Thyroid gland (tissue), 4 donors: ENCODE measurements at regions not wholly inside any gene's neighbourhood (a gene's known extent, or its start where the extent isn't known, plus 50 kb on each side); places are given as distances from the start of the nearest gene placed in this dataset.

Experiments used
- DNase-seq, 2 donors: peaks; one replicate each; pipeline ENCODE4 v3.0.0-alpha.2; 2019
- H3K27ac ChIP-seq, 3 donors: fragments of 200-600 bp; sonication (generic); 1 replicate in 2 of 3; 2 replicates in 1 of 3; pipeline ENCODE4 v1.5.1; 2016 to 2019; ENCODE audit warnings: mild to moderate bottlenecking in 1 of 3, moderate library complexity in 1 of 3
- H3K27me3 ChIP-seq: fragments of 200-600 bp; sonication (generic); one replicate; pipeline ENCODE4 v1.5.1; 2019
- H3K36me3 ChIP-seq, 2 donors: fragments of 200-600 bp; sonication (generic); one replicate each; pipeline ENCODE4 v1.5.1; 2016 to 2019
- H3K4me1 ChIP-seq, 2 donors: fragments of 200-600 bp; sonication (generic); one replicate each; pipeline ENCODE4 v1.5.1; 2017 to 2019
- H3K4me3 ChIP-seq, 3 donors: fragments of 200-600 bp; sonication (generic); replicated peaks in 1 of 3; 1 replicate in 2 of 3; 2 replicates in 1 of 3; pipeline ENCODE4 v1.5.1; 2016; ENCODE audit warnings: mild to moderate bottlenecking in 1 of 3
- H3K9me3 ChIP-seq: fragments of 200-600 bp; sonication (generic); one replicate; pipeline ENCODE4 v1.5.1; 2017
- POLR2A ChIP-seq, 2 donors: fragments of 450-650 bp; IDR thresholded peaks; one replicate each; pipeline ENCODE4 v1.6.1; 2017; ENCODE audit warnings: antibody characterized with exemption in 2 of 2, mild to moderate bottlenecking in 2 of 2, moderate library complexity in 1 of 2
- WGBS, 2 donors: methylation state at CpG; one replicate each; pipeline ENCODE4 v1.1.5; 2017; 5-methylcytosine and 5-hydroxymethylcytosine counted together
- intact Hi-C: fragments of 100-400 bp; cut with DNase I; formaldehyde crosslinking; loops from one replicate; pipeline ENCODE4 v1.15.1; 2023
- TF ChIP-seq, protein P1 (sequence below), 6 experiments: fragments of 200-600 bp in 3 of 6; fragments of 450-650 bp in 3 of 6; sonication (generic) in 3 of 6; IDR thresholded peaks; one replicate each; pipeline ENCODE4 v1.5.1; 2016 to 2019; ENCODE audit warnings: antibody characterized with exemption in 6 of 6, mild to moderate bottlenecking in 2 of 6, inconsistent platforms in 1 of 6, moderate library complexity in 1 of 6

DNA sequence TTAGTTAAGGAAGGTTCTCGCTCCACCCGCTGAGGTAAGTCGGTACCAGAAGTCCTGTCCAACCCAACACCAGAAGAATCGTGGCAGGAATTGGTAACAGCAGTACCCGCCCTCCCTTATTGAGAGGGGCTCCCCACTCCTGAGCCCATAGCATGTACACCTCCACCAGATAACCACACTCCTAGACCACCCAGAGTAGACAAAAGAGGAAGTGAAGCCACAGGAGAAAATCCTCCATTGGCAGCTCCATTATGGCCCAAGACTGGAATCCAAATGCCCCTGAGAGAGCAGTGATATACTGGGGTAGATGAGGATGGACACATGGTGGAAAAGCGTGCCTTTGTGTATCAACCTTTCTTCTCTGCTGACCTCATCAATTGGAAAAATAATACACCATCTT is 106.1 kb upstream of the EPB41L4A start:
- H3K36me3 ChIP-seq = no peaks in the 10 kb centered on the region
- TF ChIP-seq, protein P1, sequence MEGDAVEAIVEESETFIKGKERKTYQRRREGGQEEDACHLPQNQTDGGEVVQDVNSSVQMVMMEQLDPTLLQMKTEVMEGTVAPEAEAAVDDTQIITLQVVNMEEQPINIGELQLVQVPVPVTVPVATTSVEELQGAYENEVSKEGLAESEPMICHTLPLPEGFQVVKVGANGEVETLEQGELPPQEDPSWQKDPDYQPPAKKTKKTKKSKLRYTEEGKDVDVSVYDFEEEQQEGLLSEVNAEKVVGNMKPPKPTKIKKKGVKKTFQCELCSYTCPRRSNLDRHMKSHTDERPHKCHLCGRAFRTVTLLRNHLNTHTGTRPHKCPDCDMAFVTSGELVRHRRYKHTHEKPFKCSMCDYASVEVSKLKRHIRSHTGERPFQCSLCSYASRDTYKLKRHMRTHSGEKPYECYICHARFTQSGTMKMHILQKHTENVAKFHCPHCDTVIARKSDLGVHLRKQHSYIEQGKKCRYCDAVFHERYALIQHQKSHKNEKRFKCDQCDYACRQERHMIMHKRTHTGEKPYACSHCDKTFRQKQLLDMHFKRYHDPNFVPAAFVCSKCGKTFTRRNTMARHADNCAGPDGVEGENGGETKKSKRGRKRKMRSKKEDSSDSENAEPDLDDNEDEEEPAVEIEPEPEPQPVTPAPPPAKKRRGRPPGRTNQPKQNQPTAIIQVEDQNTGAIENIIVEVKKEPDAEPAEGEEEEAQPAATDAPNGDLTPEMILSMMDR (IDR thresholded peaks at IDR 0.05) = no peak
- TF ChIP-seq POLR2A (IDR thresholded peaks at IDR 0.05) = no peak
- no peak for DNase-seq
- H3K4me1 ChIP-seq = no peaks in the 10 kb centered on the region
- H3K27me3 ChIP-seq = no peaks in the 10 kb centered on the region
- intact Hi-C loops = no loop called here
- no peak overlapping the region for H3K27ac ChIP-seq
- WGBS, 2 donors = 96 to 98% methylated on average over 1 to 6 of the region's 6 CpGs
- H3K4me3 ChIP-seq = no peak overlapping the region
- no peaks in the 10 kb centered on the region for H3K9me3 ChIP-seq

DNA sequence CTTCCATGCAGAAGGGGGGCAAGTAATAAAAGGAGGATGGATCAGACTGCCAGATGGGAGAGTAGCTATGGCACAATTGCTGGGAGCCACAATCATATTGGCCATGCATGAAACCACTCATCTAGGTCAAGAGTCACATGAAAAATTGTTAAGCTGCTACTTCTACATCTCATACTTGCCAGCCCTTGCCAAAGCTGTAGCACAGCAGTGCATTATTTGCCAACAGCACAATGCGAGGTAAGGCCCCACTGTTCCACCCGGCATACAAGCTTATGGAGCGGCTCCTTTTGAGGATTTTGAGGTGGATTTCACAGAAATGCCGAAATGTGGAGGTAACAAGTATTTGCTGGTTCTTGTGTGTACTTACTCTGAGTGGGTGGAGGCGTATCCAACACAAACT is 109.9 kb upstream of the EPB41L4A start:
- no peaks in the 10 kb centered on the region for H3K4me1 ChIP-seq
- H3K27me3 ChIP-seq = no peaks in the 10 kb centered on the region
- H3K36me3 ChIP-seq = no peaks in the 10 kb centered on the region
- DNase-seq = no peak
- no peaks in the 10 kb centered on the region for H3K9me3 ChIP-seq
- intact Hi-C loops = no loop called here
- no peak overlapping the region for H3K27ac ChIP-seq
- no peak overlapping the region for H3K4me3 ChIP-seq
- WGBS, 2 donors = 92 to 95% methylated on average over 5 of the region's 5 CpGs
- TF ChIP-seq, protein P1 (IDR thresholded peaks at IDR 0.05) = no peak
- TF ChIP-seq POLR2A (IDR thresholded peaks at IDR 0.05) = no peak

DNA sequence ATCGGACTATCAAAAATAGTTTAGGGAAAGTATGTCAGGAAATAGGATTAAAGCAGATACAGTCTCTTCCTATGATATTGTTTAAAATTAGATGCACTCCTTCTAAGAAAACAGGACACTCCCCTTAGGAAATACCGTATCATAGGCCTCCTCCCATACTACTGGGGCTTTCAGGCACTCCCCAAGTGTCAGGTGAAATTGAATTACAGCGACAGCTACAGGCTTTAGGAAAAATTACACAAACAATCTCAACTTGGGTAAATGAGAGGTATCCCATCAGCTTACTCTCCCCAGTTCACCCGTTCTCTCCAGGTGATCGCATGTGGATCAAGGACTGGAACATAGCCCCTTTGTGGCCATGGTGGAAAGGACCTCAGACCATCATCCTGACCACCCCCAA is 110.4 kb upstream of the EPB41L4A start:
- Histone ChIP-seq H3K9me3 (no peaks in the 10 kb centered on the region), H3K27me3 (no peaks in the 10 kb centered on the region), H3K4me1 (no peaks in the 10 kb centered on the region), H3K27ac (no peak overlapping the region), H3K36me3 (no peaks in the 10 kb centered on the region), H3K4me3 (no peak overlapping the region)
- intact Hi-C loops = no loop called here
- no peak for TF ChIP-seq POLR2A (IDR thresholded peaks at IDR 0.05)
- TF ChIP-seq, protein P1 (IDR thresholded peaks at IDR 0.05) = peak in 3 of 6 experiments; percentile 13 to 37 (median 17)
- DNase-seq = no peak
- WGBS, 2 donors = 35 to 58% methylated on average over 5 of the region's 5 CpGs

DNA sequence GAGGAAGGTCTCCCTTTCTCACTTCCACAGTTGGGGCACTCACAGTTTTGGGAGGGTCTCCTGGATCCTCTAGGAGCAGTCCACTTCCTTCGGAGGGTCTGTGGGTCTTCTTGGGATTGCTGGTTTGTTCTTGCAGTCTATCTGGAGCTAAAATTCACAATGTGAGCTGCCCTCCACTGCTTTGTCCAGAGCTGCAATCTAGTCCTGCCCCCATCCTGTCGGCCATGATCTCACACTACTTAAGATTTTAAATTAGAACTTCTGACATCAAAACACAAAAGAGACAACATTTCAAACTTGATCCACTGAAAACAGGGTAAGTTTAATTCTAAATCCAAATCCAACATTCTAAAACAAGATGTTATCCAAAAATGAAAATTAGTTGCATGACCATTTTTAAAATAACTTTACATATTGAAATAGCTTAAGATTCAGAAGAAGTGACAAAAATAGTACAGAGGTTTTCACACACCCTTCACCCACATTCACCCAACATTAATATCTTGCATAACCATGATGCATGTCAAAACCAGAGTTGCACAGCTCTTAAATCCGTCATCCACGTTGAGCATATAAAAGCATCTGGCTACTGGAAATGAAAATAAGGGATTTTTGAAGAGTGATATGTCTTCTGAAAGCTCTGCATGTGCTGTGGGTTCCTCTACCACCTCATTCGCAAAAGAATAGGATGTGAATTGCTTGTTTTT is 113.7 kb upstream of the EPB41L4A start:
- DNase-seq = no peak
- H3K9me3 ChIP-seq = no peaks in the 10 kb centered on the region
- TF ChIP-seq, protein P1 (IDR thresholded peaks at IDR 0.05) = no peak
- TF ChIP-seq POLR2A (IDR thresholded peaks at IDR 0.05) = no peak
- H3K36me3 ChIP-seq = no peaks in the 10 kb centered on the region
- no peak overlapping the region for H3K4me3 ChIP-seq
- intact Hi-C loops = no loop called here
- no peak overlapping the region for H3K27ac ChIP-seq
- H3K4me1 ChIP-seq = no peaks in the 10 kb centered on the region
- WGBS, 2 donors = 79 to 83% methylated on average over 5 of the region's 5 CpGs
- no peaks in the 10 kb centered on the region for H3K27me3 ChIP-seq

DNA sequence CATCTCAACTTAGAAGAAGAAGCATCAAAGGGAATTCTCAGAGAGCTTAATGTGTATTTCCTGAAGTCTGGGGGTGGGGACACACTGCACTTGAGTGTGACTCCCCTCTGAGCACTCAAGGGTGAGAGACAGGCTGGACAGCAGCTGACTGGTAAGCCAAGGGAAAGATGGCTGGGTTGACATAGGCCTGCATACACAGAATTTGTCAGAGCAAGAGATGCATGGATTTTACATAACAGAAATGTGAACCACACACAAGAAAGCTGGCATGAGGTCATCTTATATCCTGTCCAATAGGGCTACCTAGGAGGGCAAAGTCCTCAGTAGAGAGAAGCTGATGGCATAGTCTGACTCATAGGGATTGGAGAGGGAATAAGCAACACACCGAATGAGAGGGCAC is 114.3 kb upstream of the EPB41L4A start:
- no peaks in the 10 kb centered on the region for H3K4me1 ChIP-seq
- TF ChIP-seq, protein P1 (IDR thresholded peaks at IDR 0.05) = no peak
- TF ChIP-seq POLR2A (IDR thresholded peaks at IDR 0.05) = no peak
- no peaks in the 10 kb centered on the region for H3K36me3 ChIP-seq
- H3K27ac ChIP-seq = no peak overlapping the region
- intact Hi-C loops = no loop called here
- no peak for DNase-seq
- no peaks in the 10 kb centered on the region for H3K27me3 ChIP-seq
- WGBS, 2 donors = 0 to 3% methylated on average over 1 of the region's 1 CpG
- H3K4me3 ChIP-seq = no peak overlapping the region
- no peaks in the 10 kb centered on the region for H3K9me3 ChIP-seq
